K562 (cell line): ENCODE measurements at regions not wholly inside any gene's neighbourhood (a gene's known extent, or its start where the extent isn't known, plus 50 kb on each side); places are given as distances from the start of the nearest gene placed in this dataset.

Experiments used
- ATAC-seq: fragments of 200-7000 bp; cut with Tn5 transposase; 3 replicates; pipeline ENCODE4 v1.9.1; 2020; ENCODE audit warnings: moderate library complexity
- BruUV-seq: library from RNA; stranded (reverse); fragments of 400-500 nt; replicated peaks from 2 replicates; lab custom pipeline; 2021; lab: Mats Ljungman, UMichigan
- CTCF ChIA-PET: fragments of 300-600 bp; formaldehyde crosslinking; extraction: SDS; loops from one replicate; lab custom pipeline; 2021; ENCODE audit warnings: low intra/inter-chr PET ratio; lab: Yijun Ruan, JAX
- POLR2A ChIA-PET: fragments of 300-600, 350-650 bp; sonication (Branson Sonifier 250); formaldehyde crosslinking; extraction: SDS; loops from one replicate; lab custom pipeline; 2021; ENCODE audit warnings: antibody characterized with exemption, inconsistent platforms; lab: Yijun Ruan, JAX
- DNase-seq, 4 experiments: peaks; one replicate each; pipeline versions ENCODE4 v3.0.0 to v3.0.0-alpha.2; 2011 to 2018; ENCODE audit warnings: low spot score in 3 of 4, mixed read lengths in 3 of 4; ENCODE audit errors: extremely low read depth in 1 of 4
- FAIRE-seq: peaks from 2 replicates; lab custom pipeline; 2011; peaks lifted over from hg19 to GRCh38; lab: Jason Lieb, UNC
- H2AFZ ChIP-seq: 2 replicates; pipeline ENCODE4 v1.6.0; 2011; ENCODE audit warnings: low read depth, low read length, control low read depth, inconsistent platforms
- H3K27ac ChIP-seq: fragments of 200-600 bp; 3 replicates; pipeline ENCODE4 v1.8.0; 2011; ENCODE audit warnings: low read depth, mild to moderate bottlenecking, control low read depth, inconsistent platforms, low read length, moderate library complexity, mixed read lengths; ENCODE audit errors: extremely low read depth
- H3K27me3 ChIP-seq, 2 experiments: fragments of 300-600 bp in 1 of 2; 2 replicates in 1 of 2; 3 replicates in 1 of 2; pipeline versions ENCODE4 v1.6.0 to v1.8.0; 2011; ENCODE audit warnings: inconsistent platforms in 2 of 2, low read length in 2 of 2, mild to moderate bottlenecking in 1 of 2, mixed read lengths in 1 of 2, moderate library complexity in 1 of 2; ENCODE audit not compliant: control insufficient read depth in 2 of 2, insufficient read depth in 2 of 2
- H3K36me3 ChIP-seq: fragments of 300-600 bp; 3 replicates; pipeline ENCODE4 v1.8.0; 2011; ENCODE audit warnings: mild to moderate bottlenecking, low read length, inconsistent platforms; ENCODE audit not compliant: control insufficient read depth, insufficient read depth
- H3K4me1 ChIP-seq, 2 experiments: fragments of 200-600 bp in 1 of 2; replicated peaks in 1 of 2; 2 replicates in 1 of 2; 3 replicates in 1 of 2; pipeline versions ENCODE4 v1.5.1 to v1.8.0; 2011; ENCODE audit warnings: inconsistent platforms in 2 of 2, low read length in 2 of 2, mild to moderate bottlenecking in 1 of 2, mixed read lengths in 1 of 2, moderate library complexity in 1 of 2; ENCODE audit not compliant: control insufficient read depth in 2 of 2, insufficient read depth in 2 of 2
- H3K4me2 ChIP-seq: 2 replicates; pipeline ENCODE4 v1.6.1; 2011; ENCODE audit warnings: low read length, control low read depth, inconsistent platforms, mixed read lengths; ENCODE audit not compliant: insufficient read depth
- H3K4me3 ChIP-seq: fragments of 200-600 bp; sonication (generic), shearing (Covaris generic); 2 replicates; pipeline ENCODE4 v1.5.1; 2016; ENCODE audit warnings: control low read depth, inconsistent platforms
- H3K79me2 ChIP-seq: fragments of 200-600 bp; 3 replicates; pipeline ENCODE4 v1.8.0; 2011; ENCODE audit warnings: low read length, inconsistent platforms; ENCODE audit not compliant: control insufficient read depth, insufficient read depth
- H3K9ac ChIP-seq, 2 experiments: 2 replicates each; pipeline versions ENCODE4 v1.6.0 to v1.6.1; 2011; ENCODE audit warnings: low read depth in 2 of 2, low read length in 2 of 2, control low read depth in 1 of 2, inconsistent platforms in 1 of 2, mild to moderate bottlenecking in 1 of 2, mixed read lengths in 1 of 2; ENCODE audit not compliant: insufficient read depth in 1 of 2
- H3K9me1 ChIP-seq: one replicate; pipeline ENCODE4 v1.6.0; 2011; ENCODE audit warnings: inconsistent platforms, mild to moderate bottlenecking, low read length, moderate library complexity; ENCODE audit not compliant: control insufficient read depth, insufficient read depth
- H3K9me3 ChIP-seq: replicated peaks from 2 replicates; pipeline ENCODE4 v1.5.1; 2011; ENCODE audit warnings: low read depth, low read length, inconsistent platforms; ENCODE audit not compliant: control insufficient read depth, insufficient read depth
- H4K20me1 ChIP-seq: replicated peaks from 2 replicates; pipeline ENCODE4 v1.6.1; 2011; ENCODE audit warnings: low read length, inconsistent platforms, mixed read lengths; ENCODE audit not compliant: control insufficient read depth, insufficient read depth
- GATA2 ChIP-seq: sonication (generic); formaldehyde crosslinking; IDR thresholded peaks from 2 replicates; pipeline ENCODE4 v1.4.0; 2020; ENCODE audit warnings: mild to moderate bottlenecking, missing genetic modification reagents
- HIVEP1 ChIP-seq: fragments of 250-450 bp; sonication (Bioruptor Pico); IDR thresholded peaks from 2 replicates; pipeline ENCODE4 v1.4.0; 2020; ENCODE audit warnings: mild to moderate bottlenecking
- MEF2D ChIP-seq: conservative IDR thresholded peaks from 2 replicates; pipeline ENCODE4 v1.6.1; 2016; ENCODE audit warnings: low read depth, missing genetic modification characterization, missing compliant biosample characterization
- PATZ1 ChIP-seq: fragments of 250-450 bp; sonication (Bioruptor Pico); IDR thresholded peaks from 2 replicates; pipeline ENCODE4 v1.5.0; 2020; ENCODE audit warnings: mild to moderate bottlenecking, borderline replicate concordance
- TOE1 ChIP-seq, 2 experiments: fragments of 450-650 bp in 1 of 2; sonication (generic) in 1 of 2; formaldehyde crosslinking in 1 of 2; IDR thresholded peaks; 2 replicates each; pipeline versions ENCODE4 v1.7.1 to v1.8.0; 2016 to 2022; ENCODE audit warnings: borderline replicate concordance in 2 of 2, mild to moderate bottlenecking in 2 of 2, antibody characterized with exemption in 1 of 2, inconsistent platforms in 1 of 2, low read depth in 1 of 2, missing genetic modification reagents in 1 of 2, moderate library complexity in 1 of 2
- U2AF2 ChIP-seq: fragments of 200-400 bp; formaldehyde crosslinking; optimal IDR thresholded peaks from 2 replicates; pipeline ENCODE3; 2017; ENCODE audit warnings: low read depth, mild to moderate bottlenecking, low read length
- VEZF1 ChIP-seq: fragments of 200-800 bp; sonication (Bioruptor generic); IDR thresholded peaks from 2 replicates; pipeline ENCODE4 v1.6.1; 2017; ENCODE audit warnings: missing genetic modification characterization, missing compliant biosample characterization
- ZNF354B ChIP-seq: fragments of 250-450 bp; sonication (Bioruptor Pico); IDR thresholded peaks from 2 replicates; pipeline ENCODE4 v1.4.0; 2020
- ZNF408 ChIP-seq: fragments of 250-450 bp; sonication (Bioruptor Pico); IDR thresholded peaks from 2 replicates; pipeline ENCODE4 v1.4.0; 2020; ENCODE audit warnings: low read depth, mild to moderate bottlenecking, moderate library complexity
- ZNF644 ChIP-seq: fragments of 200-800 bp; sonication (Bioruptor generic); IDR thresholded peaks from 2 replicates; pipeline ENCODE4 v1.6.1; 2016; ENCODE audit warnings: low read depth, missing genetic modification characterization, missing compliant biosample characterization
- ZNF766 ChIP-seq: fragments of 200-800 bp; sonication (Bioruptor generic); conservative IDR thresholded peaks from 2 replicates; pipeline ENCODE4 v1.6.1; 2016; ENCODE audit warnings: missing genetic modification characterization, missing compliant biosample characterization
- WGBS: fragments of 100-300 bp; shearing (Covaris generic); methylation state at CpG from one replicate; pipeline ENCODE4 v1.1.6; 2016; ENCODE audit warnings: low coverage, mixed read lengths; ENCODE audit not compliant: insufficient coverage; ENCODE audit errors: missing lambda C conversion rate; 5-methylcytosine and 5-hydroxymethylcytosine counted together
- in situ Hi-C: fragments of 300-500 bp; cut with MboI; formaldehyde crosslinking; loops from 4 replicates; pipeline ENCODE4 v1.15.0; 2018; ENCODE audit warnings: inconsistent platforms, mixed read lengths
- intact Hi-C: fragments of 100-400 bp; cut with micrococcal nuclease; formaldehyde crosslinking; loops from 2 replicates; pipeline ENCODE4 v1.14.2; 2022
- TF ChIP-seq, protein P1 (sequence below): fragments of 150-350 bp; conservative IDR thresholded peaks from 2 replicates; pipeline ENCODE4 v1.6.1; 2014; ENCODE audit warnings: low read length

DNA sequence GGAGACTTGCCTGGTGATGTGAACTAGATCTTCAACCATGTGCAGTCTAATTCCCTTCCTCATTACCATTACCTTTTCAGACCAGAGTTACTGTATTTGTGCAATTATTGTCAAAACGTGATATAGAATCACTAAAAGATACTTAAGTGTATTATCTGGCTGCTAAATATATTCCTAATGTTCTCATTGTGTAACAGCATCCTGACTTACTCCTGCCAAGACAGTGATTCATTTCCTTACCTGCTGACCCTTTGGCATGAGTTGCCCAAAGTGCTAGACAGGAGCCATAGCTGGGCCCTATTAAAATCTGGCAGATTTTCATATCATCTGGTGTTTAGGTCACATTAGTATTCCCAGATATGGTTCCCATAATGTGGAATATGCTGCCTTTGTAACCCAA, 598.3 kb upstream of the CAMK1G start:
- intact Hi-C loops, result no loop called here
- no peak for ATAC-seq

More for the DNA sequence above, 598.3 kb upstream of the CAMK1G start:
- Histone ChIP-seq H3K4me3 (no peak overlapping the region), H3K79me2 (no peaks in the 10 kb centered on the region), H3K9me3 (peaks cover under 1% of the 10 kb centered on the region; the same call in 1 of the 2 replicates), H3K9me1 (no peaks in the 10 kb centered on the region), H4K20me1 (no peaks in the 10 kb centered on the region), H3K27ac (no peak overlapping the region), H3K4me1 (no peaks in the 10 kb centered on the region), H3K36me3 (no peaks in the 10 kb centered on the region), H2AFZ (no peak overlapping the region), H3K9ac (no peak overlapping the region), H3K27me3 (no peaks in the 10 kb centered on the region), H3K4me2 (no peak overlapping the region)
- no TSS peak for BruUV-seq
- DNase-seq (no peak), FAIRE-seq (no peak)
- CTCF ChIA-PET, result no interaction called here
- in situ Hi-C loops, result no loop called here
- TF ChIP-seq ZNF354B (CRISPR knock-in tag) (no peak), ZNF766 (CRISPR knock-in tag) (no peak), TOE1 (IDR thresholded peaks at IDR 0.05; ENCODE audit: borderline replicate concordance) (no peak), TOE1 (CRISPR knock-in tag; IDR thresholded peaks at IDR 0.05; ENCODE audit: borderline replicate concordance, low read depth) (no peak), VEZF1 (CRISPR knock-in tag) (no peak), MEF2D (no peak), U2AF2 (no peak), PATZ1 (CRISPR knock-in tag) (no peak), HIVEP1 (no peak), ZNF644 (no peak), GATA2 (CRISPR knock-in tag) (no peak), ZNF408 (CRISPR knock-in tag) (no peak)
- TF ChIP-seq, protein P1, sequence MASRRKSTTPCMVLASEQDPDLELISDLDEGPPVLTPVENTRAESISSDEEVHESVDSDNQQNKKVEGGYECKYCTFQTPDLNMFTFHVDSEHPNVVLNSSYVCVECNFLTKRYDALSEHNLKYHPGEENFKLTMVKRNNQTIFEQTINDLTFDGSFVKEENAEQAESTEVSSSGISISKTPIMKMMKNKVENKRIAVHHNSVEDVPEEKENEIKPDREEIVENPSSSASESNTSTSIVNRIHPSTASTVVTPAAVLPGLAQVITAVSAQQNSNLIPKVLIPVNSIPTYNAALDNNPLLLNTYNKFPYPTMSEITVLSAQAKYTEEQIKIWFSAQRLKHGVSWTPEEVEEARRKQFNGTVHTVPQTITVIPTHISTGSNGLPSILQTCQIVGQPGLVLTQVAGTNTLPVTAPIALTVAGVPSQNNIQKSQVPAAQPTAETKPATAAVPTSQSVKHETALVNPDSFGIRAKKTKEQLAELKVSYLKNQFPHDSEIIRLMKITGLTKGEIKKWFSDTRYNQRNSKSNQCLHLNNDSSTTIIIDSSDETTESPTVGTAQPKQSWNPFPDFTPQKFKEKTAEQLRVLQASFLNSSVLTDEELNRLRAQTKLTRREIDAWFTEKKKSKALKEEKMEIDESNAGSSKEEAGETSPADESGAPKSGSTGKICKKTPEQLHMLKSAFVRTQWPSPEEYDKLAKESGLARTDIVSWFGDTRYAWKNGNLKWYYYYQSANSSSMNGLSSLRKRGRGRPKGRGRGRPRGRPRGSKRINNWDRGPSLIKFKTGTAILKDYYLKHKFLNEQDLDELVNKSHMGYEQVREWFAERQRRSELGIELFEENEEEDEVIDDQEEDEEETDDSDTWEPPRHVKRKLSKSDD, result no peak
- 0% methylated on average over 1 of the region's 1 CpG for WGBS
- POLR2A ChIA-PET, result no interaction called here
